ENCODE measurements at regions not wholly inside any gene's neighbourhood (a gene's known extent, or its start where the extent isn't known, plus 50 kb on each side); places are given as distances from the start of the nearest gene placed in this dataset.

- no peaks in the 10 kb centered on the region for H3K9me3 ChIP-seq (ENCODE audit: low read length)
- no TSS peak for BruUV-seq (replicated peaks)
- intact Hi-C loops (cut with micrococcal nuclease; ENCODE audit: unreplicated experiment) = no loop called here
- POLR2A ChIA-PET = no interaction called here
- in situ Hi-C loops (cut with HindIII; ENCODE audit: extremely low pct_ligation_motif_present, low pct_unique_long_range_greater_than_20kb) = no loop called here
- no peaks in the 10 kb centered on the region for H3K79me2 ChIP-seq (ENCODE audit: insufficient read depth, low read length)
- no peak overlapping the region for H3K4me2 ChIP-seq (ENCODE audit: low read depth, low read length)
- H4K20me1 ChIP-seq (ENCODE audit: insufficient read depth, low read length) = no peaks in the 10 kb centered on the region
- DNase-seq (ENCODE audit: low spot score) = no peak
- no peak overlapping the region for H2AFZ ChIP-seq (ENCODE audit: low read length)
- no peak overlapping the region for H3K27ac ChIP-seq (ENCODE audit: extremely low read length, insufficient read depth, low read length)
- TF ChIP-seq EZH2 (conservative IDR thresholded peaks at IDR 0.05; ENCODE audit: low read depth, low read length) (no peak), ZNF746 (CRISPR knock-in tag; IDR thresholded peaks at IDR 0.05) (no peak), ZNF451 (CRISPR knock-in tag; IDR thresholded peaks at IDR 0.05) (no peak), ZNF264 (CRISPR knock-in tag; IDR thresholded peaks at IDR 0.05) (no peak), ZNF513 (CRISPR knock-in tag; conservative IDR thresholded peaks at IDR 0.05) (no peak), DRAP1 (CRISPR knock-in tag; IDR thresholded peaks at IDR 0.05) (no peak), KDM2A (CRISPR knock-in tag; IDR thresholded peaks at IDR 0.05; ENCODE audit: borderline replicate concordance, low read depth) (no peak), GTF3A (CRISPR knock-in tag; conservative IDR thresholded peaks at IDR 0.05) (no peak), DDIT3 (CRISPR knock-in tag; IDR thresholded peaks at IDR 0.05) (no peak), ZNF766 (CRISPR knock-in tag; IDR thresholded peaks at IDR 0.05; ENCODE audit: borderline replicate concordance) (no peak), DNMT1 (CRISPR knock-in tag; IDR thresholded peaks at IDR 0.05) (no peak), ZSCAN25 (CRISPR knock-in tag; IDR thresholded peaks at IDR 0.05) (no peak), ZNF354B (CRISPR knock-in tag; IDR thresholded peaks at IDR 0.05) (no peak), IKZF4 (CRISPR knock-in tag; IDR thresholded peaks at IDR 0.05; ENCODE audit: borderline replicate concordance, low read depth, not compliant biosample characterization) (no peak)
- H3K9ac ChIP-seq (ENCODE audit: insufficient read depth, low read depth, low read length) = no peak overlapping the region
- no peak for FAIRE-seq
- CTCF ChIA-PET (ENCODE audit: low intra/inter-chr PET ratio, low total read pairs) = no interaction called here
- WGBS (ENCODE audit: low lambda C conversion rate) = 11% methylated on average over 4 of the region's 4 CpGs
- no peaks in the 10 kb centered on the region for H3K4me1 ChIP-seq (ENCODE audit: insufficient read depth, low read length)
- no peaks in the 10 kb centered on the region for H3K36me3 ChIP-seq (replicated peaks in 1 of 2; ENCODE audit: control insufficient read depth in 1 of 2, insufficient read depth in 2 of 2, low read length in 2 of 2)
- H3K4me3 ChIP-seq (replicated peaks in 1 of 3; ENCODE audit: insufficient read depth in 1 of 3, low read depth in 2 of 3, low read length in 3 of 3) = no peak overlapping the region
- no peak for ATAC-seq
- 0 out of 5 replicates have a peak, but pooled peaks cover 0 to 3% of the 10 kb centered on the region in 2 experiments for H3K27me3 ChIP-seq (ENCODE audit: control insufficient read depth in 1 of 2, insufficient read depth in 2 of 2, low read length in 2 of 2)
Observed at GRCh38 chr1:184919892-184920291, 54.4 kb downstream of the NIBAN1 start.
